ENCODE measurements at regions not wholly inside any gene's neighbourhood (a gene's known extent, or its start where the extent isn't known, plus 50 kb on each side); places are given as distances from the start of the nearest gene placed in this dataset.

- DNase-seq (ENCODE audit: low read depth, low spot score) = no peak
- no peak overlapping the region for H3K27ac ChIP-seq
These were observed 261.0 kb upstream of the KLF6 start for GRCh38 chr10:4046030-4046429.

GRCh38 chr10:4043897-4044665 is 259.1 kb upstream of the KLF6 start:
- H3K27ac ChIP-seq = no peak overlapping the region
- no peak for DNase-seq (ENCODE audit: low read depth, low spot score)

- no peak overlapping the region for H3K27ac ChIP-seq
- no peak for DNase-seq (ENCODE audit: low read depth, low spot score)
These were observed 256.6 kb upstream of the KLF6 start for GRCh38 chr10:4041635-4042034.

- no peak for DNase-seq (ENCODE audit: low read depth, low spot score)
- no peak overlapping the region for H3K27ac ChIP-seq
These were observed 253.0 kb upstream of the KLF6 start for GRCh38 chr10:4038000-4038399.

- no peak for DNase-seq (ENCODE audit: low read depth, low spot score)
- H3K27ac ChIP-seq = no peak overlapping the region
These were observed 250.6 kb upstream of the KLF6 start for GRCh38 chr10:4035599-4035945.

- H3K27ac ChIP-seq = no peak overlapping the region
- no peak for DNase-seq (ENCODE audit: low read depth, low spot score)
These were observed 250.0 kb upstream of the KLF6 start for GRCh38 chr10:4034907-4035598.

GRCh38 chr10:4033341-4033896 is 248.4 kb upstream of the KLF6 start:
- no peak overlapping the region for H3K27ac ChIP-seq
- no peak for DNase-seq (ENCODE audit: low read depth, low spot score)

- DNase-seq (ENCODE audit: low read depth, low spot score) = no peak
- H3K27ac ChIP-seq = no peak overlapping the region
These were observed 244.9 kb upstream of the KLF6 start for GRCh38 chr10:4029866-4030265.

- DNase-seq (ENCODE audit: low read depth, low spot score) = no peak
- H3K27ac ChIP-seq = no peak overlapping the region
These were observed 244.0 kb upstream of the KLF6 start for GRCh38 chr10:4028854-4029583.

GRCh38 chr10:4028027-4028471 is 243.0 kb upstream of the KLF6 start:
- peak; percentile 3 for DNase-seq (ENCODE audit: low read depth, low spot score)
- H3K27ac ChIP-seq = no peak overlapping the region

GRCh38 chr10:4025339-4025738 is 240.3 kb upstream of the KLF6 start:
- no peak for DNase-seq (ENCODE audit: low read depth, low spot score)
- H3K27ac ChIP-seq = no peak overlapping the region

- no peak overlapping the region for H3K27ac ChIP-seq
- DNase-seq (ENCODE audit: low read depth, low spot score) = no peak
These were observed 239.7 kb upstream of the KLF6 start for GRCh38 chr10:4024516-4025245.

GRCh38 chr10:4024027-4024426 is 239.0 kb upstream of the KLF6 start:
- no peak overlapping the region for H3K27ac ChIP-seq
- DNase-seq (ENCODE audit: low read depth, low spot score) = no peak

GRCh38 chr10:4022473-4022872 is 237.5 kb upstream of the KLF6 start:
- no peak for DNase-seq (ENCODE audit: low read depth, low spot score)

GRCh38 chr10:4020631-4021030 is 235.6 kb upstream of the KLF6 start:
- H3K27ac ChIP-seq = no peak overlapping the region
- no peak for DNase-seq (ENCODE audit: low read depth, low spot score)

More at GRCh38 chr10:4022473-4022872, 237.5 kb upstream of the KLF6 start:
- no peak overlapping the region for H3K27ac ChIP-seq

- no peak for DNase-seq (ENCODE audit: low read depth, low spot score)
- H3K27ac ChIP-seq = no peak overlapping the region
These were observed 233.1 kb upstream of the KLF6 start for GRCh38 chr10:4018054-4018511.

GRCh38 chr10:4017336-4017735 is 232.3 kb upstream of the KLF6 start:
- DNase-seq (ENCODE audit: low read depth, low spot score) = no peak
- no peak overlapping the region for H3K27ac ChIP-seq

GRCh38 chr10:4016214-4016740 is 231.3 kb upstream of the KLF6 start:
- H3K27ac ChIP-seq = no peak overlapping the region
- no peak for DNase-seq (ENCODE audit: low read depth, low spot score)

GRCh38 chr10:4013651-4014121 is 228.7 kb upstream of the KLF6 start:
- DNase-seq (ENCODE audit: low read depth, low spot score) = no peak
- H3K27ac ChIP-seq = no peak overlapping the region

- DNase-seq (ENCODE audit: low read depth, low spot score) = no peak
- H3K27ac ChIP-seq = no peak overlapping the region
These were observed 227.8 kb upstream of the KLF6 start for GRCh38 chr10:4012848-4013247.

Data from epithelial cell of prostate (primary cell).